IMR-90 (cell line): ENCODE measurements at regions not wholly inside any gene's neighbourhood (a gene's known extent, or its start where the extent isn't known, plus 50 kb on each side); places are given as distances from the start of the nearest gene placed in this dataset.

ENCODE experiments used
- ATAC-seq: fragments of 200-7000 bp; cut with Tn5 transposase; 2 replicates; pipeline ENCODE4 v1.9.1; 2020; ENCODE audit warnings: low read depth, mild to moderate bottlenecking, moderate library complexity
- BruUV-seq: library from RNA; stranded (reverse); fragments of 400-500 nt; replicated peaks from 2 replicates; lab custom pipeline; 2021; lab: Mats Ljungman, UMichigan
- CTCF ChIA-PET: fragments of 300-600 bp; formaldehyde crosslinking; extraction: SDS; loops from one replicate; lab custom pipeline; 2021; ENCODE audit warnings: antibody characterized with exemption; lab: Yijun Ruan, JAX
- POLR2A ChIA-PET: fragments of 300-600 bp; sonication (Branson Sonifier 250); formaldehyde crosslinking; loops from one replicate; lab custom pipeline; 2022; ENCODE audit warnings: antibody characterized with exemption; ENCODE audit not compliant: unreplicated experiment; lab: Charles Lee
- DNase-seq: peaks from one replicate; pipeline ENCODE4 v3.0.0; 2013
- H2AFZ ChIP-seq: replicated peaks from 2 replicates; pipeline ENCODE3; 2013; ENCODE audit warnings: low read length, mild to moderate bottlenecking; ENCODE audit not compliant: poor library complexity
- H2AK5ac ChIP-seq: 2 replicates; pipeline ENCODE4 v1.6.1; 2013; ENCODE audit warnings: low read depth, low read length, inconsistent platforms
- H2AK9ac ChIP-seq: replicated peaks from 2 replicates; pipeline ENCODE3; 2013; ENCODE audit warnings: mild to moderate bottlenecking, low read depth, low read length, moderate library complexity; ENCODE audit not compliant: poor library complexity
- H2BK120ac ChIP-seq: 2 replicates; pipeline ENCODE4 v1.6.1; 2013; ENCODE audit warnings: low read depth, low read length, inconsistent platforms
- H2BK15ac ChIP-seq: 3 replicates; pipeline ENCODE4 v1.6.1; 2013; ENCODE audit warnings: low read depth, low read length, inconsistent platforms
- H2BK20ac ChIP-seq: 2 replicates; pipeline ENCODE4 v1.6.1; 2013; ENCODE audit warnings: low read depth, mild to moderate bottlenecking, inconsistent platforms, low read length, moderate library complexity
- H2BK5ac ChIP-seq: 2 replicates; pipeline ENCODE4 v1.6.1; 2013; ENCODE audit warnings: mild to moderate bottlenecking, low read depth, low read length, inconsistent platforms; ENCODE audit not compliant: poor library complexity, severe bottlenecking
- H3K14ac ChIP-seq: replicated peaks from 2 replicates; pipeline ENCODE4 v1.6.1; 2013; ENCODE audit warnings: low read depth, low read length, inconsistent platforms
- H3K18ac ChIP-seq: 2 replicates; pipeline ENCODE4 v1.6.1; 2013; ENCODE audit warnings: low read depth, low read length, control low read depth
- H3K23ac ChIP-seq: 2 replicates; pipeline ENCODE4 v1.6.1; 2013; ENCODE audit warnings: low read depth, low read length, inconsistent platforms
- H3K27ac ChIP-seq: 2 replicates; pipeline ENCODE4 v1.5.1; 2013; ENCODE audit warnings: mild to moderate bottlenecking, control low read depth, low read length; ENCODE audit not compliant: insufficient read depth
- H3K27me3 ChIP-seq: 2 replicates; pipeline ENCODE4 v1.6.1; 2013; ENCODE audit warnings: low read length; ENCODE audit not compliant: control insufficient read depth, insufficient read depth
- H3K36me3 ChIP-seq: 2 replicates; pipeline ENCODE4 v1.6.1; 2013; ENCODE audit warnings: low read length, mixed read lengths; ENCODE audit not compliant: control insufficient read depth, insufficient read depth
- H3K4ac ChIP-seq: 2 replicates; pipeline ENCODE4 v1.6.1; 2013; ENCODE audit warnings: low read depth, low read length, inconsistent platforms
- H3K4me1 ChIP-seq: 2 replicates; pipeline ENCODE4 v1.6.1; 2013; ENCODE audit warnings: low read length, mixed read lengths; ENCODE audit not compliant: control insufficient read depth, insufficient read depth
- H3K4me2 ChIP-seq: 2 replicates; pipeline ENCODE4 v1.6.1; 2013; ENCODE audit warnings: low read depth, mild to moderate bottlenecking, control low read depth, low read length, moderate library complexity
- H3K4me3 ChIP-seq: 2 replicates; pipeline ENCODE4 v1.5.1; 2013; ENCODE audit warnings: low read depth, mild to moderate bottlenecking, control low read depth, low read length, moderate library complexity; ENCODE audit not compliant: insufficient read depth
- H3K56ac ChIP-seq: 2 replicates; pipeline ENCODE4 v1.6.1; 2013; ENCODE audit warnings: low read length, inconsistent platforms; ENCODE audit not compliant: insufficient read depth; ENCODE audit errors: extremely low read depth
- H3K79me1 ChIP-seq, 2 experiments: 2 replicates each; pipeline ENCODE4 v1.6.1; 2013; ENCODE audit warnings: low read length in 2 of 2, inconsistent platforms in 1 of 2, low read depth in 1 of 2
- H3K9ac ChIP-seq: 2 replicates; pipeline ENCODE4 v1.6.1; 2013; ENCODE audit warnings: low read depth, low read length, control low read depth
- H3K9me1 ChIP-seq: 2 replicates; pipeline ENCODE4 v1.6.1; 2013; ENCODE audit warnings: low read length, inconsistent platforms; ENCODE audit not compliant: insufficient read depth
- H3K9me3 ChIP-seq: 2 replicates; pipeline ENCODE4 v1.6.1; 2013; ENCODE audit warnings: low read length; ENCODE audit not compliant: control insufficient read depth, insufficient read depth
- H4K20me1 ChIP-seq: 2 replicates; pipeline ENCODE4 v1.6.1; 2013; ENCODE audit warnings: low read length, inconsistent platforms; ENCODE audit not compliant: insufficient read depth
- H4K5ac ChIP-seq: 2 replicates; pipeline ENCODE4 v1.6.1; 2013; ENCODE audit warnings: mild to moderate bottlenecking, low read depth, low read length, control low read depth
- H4K8ac ChIP-seq, 2 experiments: 2 replicates each; pipeline ENCODE4 v1.6.1; 2013; ENCODE audit warnings: low read depth in 2 of 2, low read length in 2 of 2, control low read depth in 1 of 2, inconsistent platforms in 1 of 2
- H4K91ac ChIP-seq: 2 replicates; pipeline ENCODE4 v1.6.1; 2013; ENCODE audit warnings: low read depth, low read length, inconsistent platforms; ENCODE audit not compliant: insufficient read depth
- BHLHE40 ChIP-seq: fragments of 150-350 bp; IDR thresholded peaks from 2 replicates; pipeline ENCODE4 v1.6.1; 2016; ENCODE audit warnings: mild to moderate bottlenecking, low read depth, low read length
- CEBPB ChIP-seq: IDR thresholded peaks from 2 replicates; pipeline ENCODE4 v1.6.1; 2012; ENCODE audit warnings: low read depth, low read length, improper control_type of control experiment
- CHD1 ChIP-seq: IDR thresholded peaks from 2 replicates; pipeline ENCODE4 v1.6.1; 2012; ENCODE audit warnings: low read depth, low read length, improper control_type of control experiment
- FOS ChIP-seq: fragments of 150-350 bp; IDR thresholded peaks from 2 replicates; pipeline ENCODE4 v1.6.1; 2016; ENCODE audit warnings: low read depth, low read length
- MAFK ChIP-seq: IDR thresholded peaks from 2 replicates; pipeline ENCODE4 v1.6.1; 2012; ENCODE audit warnings: low read depth, low read length, improper control_type of control experiment
- NFE2L2 ChIP-seq: fragments of 150-350 bp; IDR thresholded peaks from 2 replicates; pipeline ENCODE4 v1.6.1; 2016; ENCODE audit warnings: low read depth, mild to moderate bottlenecking, low read length
- RCOR1 ChIP-seq: IDR thresholded peaks from 2 replicates; pipeline ENCODE4 v1.6.1; 2012; ENCODE audit warnings: mild to moderate bottlenecking, low read length, improper control_type of control experiment; ENCODE audit not compliant: insufficient replicate concordance
- RFX5 ChIP-seq: IDR thresholded peaks from 2 replicates; pipeline ENCODE4 v1.8.0; 2012; ENCODE audit warnings: low read depth, mild to moderate bottlenecking, low read length, moderate library complexity
- dilution Hi-C: fragments of 300-500 bp; cut with HindIII; formaldehyde crosslinking; loops from one replicate; pipeline ENCODE4 v1.14.3; 2018; ENCODE audit warnings: low sequenced_read_pairs; ENCODE audit not compliant: unreplicated experiment
- in situ Hi-C: fragments of 300-500 bp; cut with MboI; formaldehyde crosslinking; loops from 3 replicates; pipeline ENCODE4 v1.14.3; 2019; ENCODE audit warnings: low sequenced_read_pairs, inconsistent platforms, mixed read lengths
- intact Hi-C: fragments of 100-400 bp; cut with micrococcal nuclease; formaldehyde crosslinking; loops from 2 replicates; pipeline ENCODE4 v1.10.0; 2022
- TF ChIP-seq, protein P1 (sequence below): fragments of 150-350 bp; IDR thresholded peaks from 2 replicates; pipeline ENCODE4 v1.6.1; 2017; ENCODE audit warnings: mild to moderate bottlenecking, antibody characterized with exemption, low read length, low read depth

DNA sequence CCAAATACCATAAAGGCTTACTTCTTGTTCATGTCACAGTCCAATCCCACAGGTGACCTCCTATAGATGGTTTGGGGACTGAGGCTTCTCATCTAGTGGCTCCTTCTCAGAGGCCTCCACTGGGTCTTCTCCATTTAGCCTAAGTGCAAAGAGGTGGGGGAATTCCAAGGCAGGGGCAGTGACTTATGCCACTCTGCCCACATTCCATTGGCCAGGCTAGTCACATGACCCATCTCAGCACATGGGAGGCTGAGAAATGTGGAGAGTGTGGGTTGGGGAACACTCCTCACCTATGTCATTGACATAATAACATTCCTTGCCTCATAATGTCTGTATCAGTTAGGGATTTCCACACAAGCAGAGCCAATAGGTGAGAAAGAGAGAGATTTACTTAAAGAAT is 104.3 kb upstream of the PLXNA4 start:
- no peak for ATAC-seq
- ChIA-PET POLR2A (no interaction called here), CTCF (no interaction called here)
- in situ Hi-C loops (no loop called here), intact Hi-C loops (no loop called here), dilution Hi-C loops (no loop called here)
- no peak overlapping the region for H3K14ac ChIP-seq
- no peak overlapping the region for H3K56ac ChIP-seq
- H3K9me1 ChIP-seq, result no peaks in the 10 kb centered on the region
- no peak overlapping the region for H2BK20ac ChIP-seq
- H3K9me3 ChIP-seq, result no peaks in the 10 kb centered on the region
- no TSS peak for BruUV-seq
- no peak overlapping the region for H4K91ac ChIP-seq
- H3K4me2 ChIP-seq, result no peak overlapping the region
- no peaks in the 10 kb centered on the region for H3K27me3 ChIP-seq
- no peak overlapping the region for H3K4me3 ChIP-seq
- H3K27ac ChIP-seq, result no peak overlapping the region
- H4K8ac ChIP-seq, result no peak overlapping the region
- H2BK120ac ChIP-seq, result no peak overlapping the region
- H3K79me1 ChIP-seq, result no peaks in the 10 kb centered on the region
- no peak for DNase-seq
- no peak overlapping the region for H4K5ac ChIP-seq
- H2BK5ac ChIP-seq, result no peak overlapping the region
- no peak overlapping the region for H3K9ac ChIP-seq
- H2BK15ac ChIP-seq, result no peak overlapping the region
- TF ChIP-seq CEBPB (no peak), BHLHE40 (no peak), RFX5 (no peak), RCOR1 (no peak), FOS (no peak), NFE2L2 (no peak), MAFK (no peak), CHD1 (no peak)
- TF ChIP-seq, protein P1, sequence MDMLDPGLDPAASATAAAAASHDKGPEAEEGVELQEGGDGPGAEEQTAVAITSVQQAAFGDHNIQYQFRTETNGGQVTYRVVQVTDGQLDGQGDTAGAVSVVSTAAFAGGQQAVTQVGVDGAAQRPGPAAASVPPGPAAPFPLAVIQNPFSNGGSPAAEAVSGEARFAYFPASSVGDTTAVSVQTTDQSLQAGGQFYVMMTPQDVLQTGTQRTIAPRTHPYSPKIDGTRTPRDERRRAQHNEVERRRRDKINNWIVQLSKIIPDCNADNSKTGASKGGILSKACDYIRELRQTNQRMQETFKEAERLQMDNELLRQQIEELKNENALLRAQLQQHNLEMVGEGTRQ, result no peak
- H3K4me1 ChIP-seq, result no peaks in the 10 kb centered on the region
- no peaks in the 10 kb centered on the region for H4K20me1 ChIP-seq
- no peak overlapping the region for H3K4ac ChIP-seq
- H2AK5ac ChIP-seq, result no peak overlapping the region
- H3K36me3 ChIP-seq, result no peaks in the 10 kb centered on the region
- no peak overlapping the region for H2AFZ ChIP-seq
- H3K23ac ChIP-seq, result no peak overlapping the region
- H3K18ac ChIP-seq, result no peak overlapping the region
- no peak overlapping the region for H2AK9ac ChIP-seq
